Neuronal stem cell (in vitro differentiated cells): ENCODE measurements at regions not wholly inside any gene's neighbourhood (a gene's known extent, or its start where the extent isn't known, plus 50 kb on each side); places are given as distances from the start of the nearest gene placed in this dataset.

Source experiments
- DNase-seq: peaks from one replicate; pipeline ENCODE4 v3.0.0-alpha.2; 2013; ENCODE audit warnings: low spot score
- H2AFZ ChIP-seq: one replicate; pipeline ENCODE4 v1.6.1; 2013; ENCODE audit warnings: mild to moderate bottlenecking, low read length, inconsistent platforms
- H2AK5ac ChIP-seq: 2 replicates; pipeline ENCODE4 v1.6.1; 2013; ENCODE audit warnings: low read depth, mild to moderate bottlenecking, inconsistent platforms, low read length, moderate library complexity, mixed read lengths
- H2BK120ac ChIP-seq: 2 replicates; pipeline ENCODE4 v1.6.1; 2013; ENCODE audit warnings: low read depth, mild to moderate bottlenecking, inconsistent platforms, low read length, moderate library complexity, mixed read lengths
- H2BK12ac ChIP-seq: one replicate; pipeline ENCODE4 v1.6.1; 2013; ENCODE audit warnings: low read length, inconsistent platforms
- H2BK15ac ChIP-seq: 2 replicates; pipeline ENCODE4 v1.6.1; 2013; ENCODE audit warnings: mild to moderate bottlenecking, low read length, inconsistent platforms, mixed read lengths
- H2BK5ac ChIP-seq: one replicate; pipeline ENCODE4 v1.6.1; 2013; ENCODE audit warnings: inconsistent platforms, mild to moderate bottlenecking, low read length, moderate library complexity
- H3K14ac ChIP-seq: one replicate; pipeline ENCODE4 v1.6.1; 2013; ENCODE audit warnings: low read length, inconsistent platforms
- H3K18ac ChIP-seq: 2 replicates; pipeline ENCODE4 v1.6.1; 2013; ENCODE audit warnings: low read length, inconsistent platforms
- H3K23ac ChIP-seq: 2 replicates; pipeline ENCODE4 v1.6.1; 2013; ENCODE audit warnings: low read depth, mild to moderate bottlenecking, mixed read lengths, low read length, inconsistent platforms; ENCODE audit not compliant: poor library complexity
- H3K27ac ChIP-seq: replicated peaks from 3 replicates; pipeline ENCODE4 v1.5.1; 2013; ENCODE audit warnings: low read length, inconsistent platforms
- H3K27me3 ChIP-seq, 3 experiments: 2 replicates each; pipeline ENCODE4 v1.6.1; 2013; ENCODE audit warnings: low read length in 3 of 3, mild to moderate bottlenecking in 2 of 3, inconsistent platforms in 1 of 3, low read depth in 1 of 3, mixed read lengths in 1 of 3, moderate library complexity in 1 of 3; ENCODE audit not compliant: control insufficient read depth in 3 of 3, insufficient read depth in 3 of 3
- H3K36me3 ChIP-seq, 2 donors: replicated peaks in 1 of 2; 2 replicates each; pipeline ENCODE4 v1.6.1; 2013; ENCODE audit warnings: low read length in 2 of 2; ENCODE audit not compliant: control insufficient read depth in 2 of 2, insufficient read depth in 2 of 2
- H3K4ac ChIP-seq: 2 replicates; pipeline ENCODE4 v1.6.1; 2013; ENCODE audit warnings: inconsistent platforms, mild to moderate bottlenecking, low read length, moderate library complexity
- H3K4me1 ChIP-seq, 2 donors: 1 replicate in 1 of 2; 2 replicates in 1 of 2; pipeline ENCODE4 v1.6.1; 2013; ENCODE audit warnings: low read length in 2 of 2, low read depth in 1 of 2; ENCODE audit not compliant: control insufficient read depth in 2 of 2, insufficient read depth in 1 of 2
- H3K4me2 ChIP-seq: one replicate; pipeline ENCODE4 v1.6.1; 2013; ENCODE audit warnings: mild to moderate bottlenecking, low read length, inconsistent platforms; ENCODE audit not compliant: insufficient read depth, poor library complexity, severe bottlenecking
- H3K4me3 ChIP-seq, 2 donors: 2 replicates each; pipeline ENCODE4 v1.5.1; 2013; ENCODE audit warnings: low read length in 2 of 2, mild to moderate bottlenecking in 2 of 2, inconsistent platforms in 1 of 2, moderate library complexity in 1 of 2
- H3K79me1 ChIP-seq: one replicate; pipeline ENCODE4 v1.6.1; 2013; ENCODE audit warnings: low read depth, mild to moderate bottlenecking, inconsistent platforms, low read length, moderate library complexity
- H3K9ac ChIP-seq: one replicate; pipeline ENCODE4 v1.6.1; 2013; ENCODE audit warnings: mild to moderate bottlenecking, low read depth, low read length, inconsistent platforms; ENCODE audit not compliant: poor library complexity
- H3K9me3 ChIP-seq, 2 donors: replicated peaks in 1 of 2; 2 replicates each; pipeline versions ENCODE3 to v1.6.1; 2013; ENCODE audit warnings: low read length in 2 of 2, mild to moderate bottlenecking in 2 of 2, inconsistent platforms in 1 of 2, low read depth in 1 of 2, mixed read lengths in 1 of 2, moderate library complexity in 1 of 2; ENCODE audit not compliant: control insufficient read depth in 2 of 2, insufficient read depth in 1 of 2
- H4K8ac ChIP-seq: one replicate; pipeline ENCODE4 v1.6.1; 2013; ENCODE audit warnings: low read depth, mild to moderate bottlenecking, inconsistent platforms, low read length, moderate library complexity
- H4K91ac ChIP-seq: one replicate; pipeline ENCODE4 v1.6.1; 2013; ENCODE audit warnings: low read length, low read depth, mild to moderate bottlenecking, inconsistent platforms; ENCODE audit not compliant: poor library complexity
- WGBS, 2 donors: extraction: QIAGEN DNeasy Blood & Tissue Kit; methylation state at CpG; one replicate each; pipeline ENCODE4 v1.1.7; 2013; ENCODE audit warnings: missing lambda C conversion rate in 2 of 2, mixed read lengths in 1 of 2; ENCODE audit not compliant: insufficient read length in 2 of 2, insufficient replicate concordance in 1 of 2; ENCODE audit errors: extremely low coverage in 2 of 2; 5-methylcytosine and 5-hydroxymethylcytosine counted together

- Histone ChIP-seq H3K79me1 (no peaks in the 10 kb centered on the region), H3K4ac (no peak overlapping the region), H2BK15ac (no peak overlapping the region), H3K23ac (no peak overlapping the region), H3K14ac (no peak overlapping the region), H3K4me3 (no peak overlapping the region), H2BK12ac (no peak overlapping the region), H3K27me3 (no peaks in the 10 kb centered on the region), H2BK120ac (no peak overlapping the region), H2AFZ (no peak overlapping the region), H4K91ac (no peak overlapping the region), H3K18ac (no peak overlapping the region), H3K4me1 (peaks cover 0 to 2% of the 10 kb centered on the region in 2 donors), H3K9ac (no peak overlapping the region), H2AK5ac (no peak overlapping the region), H3K9me3 (no peaks in the 10 kb centered on the region), H3K27ac (no peak overlapping the region), H2BK5ac (no peak overlapping the region), H4K8ac (no peak overlapping the region), H3K36me3 (no peaks in the 10 kb centered on the region), H3K4me2 (no peak overlapping the region)
- DNase-seq: no peak
Observed at GRCh38 chr2:36193680-36194079, 161.9 kb upstream of the CRIM1 start.

- Histone ChIP-seq H3K79me1 (no peaks in the 10 kb centered on the region), H3K27me3 (no peaks in the 10 kb centered on the region), H3K23ac (no peak overlapping the region), H3K9ac (no peak overlapping the region), H2AFZ (no peak overlapping the region), H4K8ac (no peak overlapping the region), H3K4me1 (peaks cover 0 to 2% of the 10 kb centered on the region in 2 donors), H2BK15ac (no peak overlapping the region), H3K18ac (no peak overlapping the region), H3K36me3 (no peaks in the 10 kb centered on the region), H3K4me3 (no peak overlapping the region), H2BK120ac (no peak overlapping the region), H2BK5ac (no peak overlapping the region), H3K27ac (no peak overlapping the region), H3K4ac (no peak overlapping the region), H3K4me2 (no peak overlapping the region), H2BK12ac (no peak overlapping the region), H3K9me3 (no peaks in the 10 kb centered on the region), H3K14ac (no peak overlapping the region), H2AK5ac (no peak overlapping the region), H4K91ac (no peak overlapping the region)
- no CpG with 5 or more reads among the region's 1 CpG for WGBS, 2 donors
- DNase-seq: no peak
Observed at GRCh38 chr2:36192983-36193382, 162.6 kb upstream of the CRIM1 start.

DNA sequence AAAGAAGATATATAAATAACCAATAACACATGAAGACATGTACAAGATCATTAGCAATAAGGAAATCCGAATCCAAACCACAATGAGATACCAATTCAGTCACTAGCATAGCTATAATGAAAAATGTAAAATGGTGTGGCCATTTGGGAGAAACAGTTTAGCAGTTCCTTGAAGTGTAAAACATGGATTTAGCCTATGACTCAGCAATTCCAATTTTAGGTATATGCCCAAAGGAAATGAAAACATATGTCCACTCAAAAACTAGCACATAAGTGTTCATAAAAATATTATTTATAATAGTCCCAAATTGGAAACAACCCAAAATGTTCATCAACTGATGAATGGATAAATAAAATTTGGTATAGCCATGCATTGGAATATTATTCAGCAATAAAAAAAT, 165.5 kb upstream of the CRIM1 start:
- Histone ChIP-seq H3K27me3 (no peaks in the 10 kb centered on the region), H2AK5ac (no peak overlapping the region), H2BK15ac (no peak overlapping the region), H4K8ac (no peak overlapping the region), H3K36me3 (no peaks in the 10 kb centered on the region), H3K4ac (no peak overlapping the region), H3K18ac (no peak overlapping the region), H2BK5ac (no peak overlapping the region), H2AFZ (no peak overlapping the region), H3K9ac (no peak overlapping the region), H3K4me2 (no peak overlapping the region), H3K14ac (no peak overlapping the region), H3K9me3 (no peaks in the 10 kb centered on the region), H3K4me1 (peaks cover 0 to 2% of the 10 kb centered on the region in 2 donors), H3K23ac (no peak overlapping the region), H3K27ac (no peak overlapping the region), H2BK120ac (no peak overlapping the region), H3K79me1 (no peaks in the 10 kb centered on the region), H4K91ac (no peak overlapping the region), H3K4me3 (no peak overlapping the region), H2BK12ac (no peak overlapping the region)
- no CpG with 5 or more reads among the region's 1 CpG for WGBS, 2 donors
- DNase-seq: no peak

DNA sequence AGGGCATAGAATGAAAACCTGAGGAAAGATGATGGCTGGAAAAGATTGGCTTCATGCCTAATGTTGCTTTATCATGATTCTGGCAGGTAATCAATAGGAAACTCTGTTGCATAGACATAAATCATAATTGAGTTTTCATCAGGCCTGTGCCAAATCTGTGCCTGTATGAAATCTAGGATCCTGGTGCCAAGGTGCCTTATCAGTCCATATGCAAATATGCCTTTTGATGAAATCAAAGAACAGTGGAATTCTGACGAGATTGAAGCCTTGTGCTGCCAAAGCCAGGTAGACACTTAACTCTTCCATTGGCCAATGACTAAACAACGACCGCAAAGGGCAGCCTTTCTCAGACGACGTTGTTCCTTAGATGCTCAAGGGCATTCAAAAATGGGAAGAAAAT, 170.0 kb upstream of the CRIM1 start:
- H3K27me3 ChIP-seq: no peaks in the 10 kb centered on the region
- H4K91ac ChIP-seq: no peak overlapping the region

More for the DNA sequence above, 170.0 kb upstream of the CRIM1 start:
- no peak overlapping the region for H2BK12ac ChIP-seq
- H3K4me1 ChIP-seq: peaks cover 0 to 1% of the 10 kb centered on the region in 2 donors
- H2BK120ac ChIP-seq: no peak overlapping the region
- H3K18ac ChIP-seq: no peak overlapping the region
- H2AFZ ChIP-seq: no peak overlapping the region
- H4K8ac ChIP-seq: no peak overlapping the region
- no peak for DNase-seq
- H3K27ac ChIP-seq: no peak overlapping the region
- H2BK15ac ChIP-seq: no peak overlapping the region
- no peak overlapping the region for H3K4me3 ChIP-seq
- WGBS, 2 donors: no CpG with 5 or more reads among the region's 5 CpGs
- no peak overlapping the region for H3K4me2 ChIP-seq
- peaks cover 0 to 2% of the 10 kb centered on the region in 2 donors for H3K9me3 ChIP-seq
- H2BK5ac ChIP-seq: no peak overlapping the region
- no peak overlapping the region for H2AK5ac ChIP-seq
- H3K23ac ChIP-seq: no peak overlapping the region
- no peaks in the 10 kb centered on the region for H3K79me1 ChIP-seq
- H3K9ac ChIP-seq: no peak overlapping the region
- H3K36me3 ChIP-seq: peaks cover 0 to 2% of the 10 kb centered on the region in 2 donors
- H3K4ac ChIP-seq: no peak overlapping the region
- H3K14ac ChIP-seq: no peak overlapping the region
